ENCODE measurements at regions not wholly inside any gene's neighbourhood (a gene's known extent, or its start where the extent isn't known, plus 50 kb on each side); places are given as distances from the start of the nearest gene placed in this dataset.

DNA sequence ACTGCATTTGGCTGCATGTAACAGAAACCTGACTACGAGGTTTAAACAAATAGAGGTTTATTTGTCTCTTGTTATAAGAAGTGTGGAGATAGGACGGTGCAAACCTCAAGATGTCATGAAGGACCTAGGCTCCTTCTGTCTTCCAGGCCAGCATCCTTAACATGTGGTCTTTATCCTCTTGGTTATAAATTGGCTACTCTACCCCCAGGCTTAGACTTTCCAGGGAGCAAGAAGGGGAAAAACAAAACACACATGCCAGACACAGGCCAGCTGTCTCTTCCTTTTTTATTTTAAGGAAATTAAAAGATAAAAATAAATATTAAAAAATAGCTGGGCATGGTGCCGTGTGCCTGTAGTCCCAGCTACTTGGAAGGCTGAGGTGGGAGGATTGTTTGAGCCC, 51.3 kb upstream of the PRELP start:
- TF ChIP-seq, protein P1, sequence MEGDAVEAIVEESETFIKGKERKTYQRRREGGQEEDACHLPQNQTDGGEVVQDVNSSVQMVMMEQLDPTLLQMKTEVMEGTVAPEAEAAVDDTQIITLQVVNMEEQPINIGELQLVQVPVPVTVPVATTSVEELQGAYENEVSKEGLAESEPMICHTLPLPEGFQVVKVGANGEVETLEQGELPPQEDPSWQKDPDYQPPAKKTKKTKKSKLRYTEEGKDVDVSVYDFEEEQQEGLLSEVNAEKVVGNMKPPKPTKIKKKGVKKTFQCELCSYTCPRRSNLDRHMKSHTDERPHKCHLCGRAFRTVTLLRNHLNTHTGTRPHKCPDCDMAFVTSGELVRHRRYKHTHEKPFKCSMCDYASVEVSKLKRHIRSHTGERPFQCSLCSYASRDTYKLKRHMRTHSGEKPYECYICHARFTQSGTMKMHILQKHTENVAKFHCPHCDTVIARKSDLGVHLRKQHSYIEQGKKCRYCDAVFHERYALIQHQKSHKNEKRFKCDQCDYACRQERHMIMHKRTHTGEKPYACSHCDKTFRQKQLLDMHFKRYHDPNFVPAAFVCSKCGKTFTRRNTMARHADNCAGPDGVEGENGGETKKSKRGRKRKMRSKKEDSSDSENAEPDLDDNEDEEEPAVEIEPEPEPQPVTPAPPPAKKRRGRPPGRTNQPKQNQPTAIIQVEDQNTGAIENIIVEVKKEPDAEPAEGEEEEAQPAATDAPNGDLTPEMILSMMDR (IDR thresholded peaks at IDR 0.05; ENCODE audit: insufficient read depth, low read length, poor library complexity, severe bottlenecking) = no peak
- TF ChIP-seq EZH2phosphoT487 (conservative IDR thresholded peaks at IDR 0.05; ENCODE audit: low read length) = no peak

Measured in SU-DHL-6 (cell line).